ENCODE measurements at regions not wholly inside any gene's neighbourhood (a gene's known extent, or its start where the extent isn't known, plus 50 kb on each side); places are given as distances from the start of the nearest gene placed in this dataset.
"Not testable (repeated sequence)": the region's sequence is repeated elsewhere in the genome, so short reads cannot be mapped to it uniquely, and the experiment has no call there.

DNA sequence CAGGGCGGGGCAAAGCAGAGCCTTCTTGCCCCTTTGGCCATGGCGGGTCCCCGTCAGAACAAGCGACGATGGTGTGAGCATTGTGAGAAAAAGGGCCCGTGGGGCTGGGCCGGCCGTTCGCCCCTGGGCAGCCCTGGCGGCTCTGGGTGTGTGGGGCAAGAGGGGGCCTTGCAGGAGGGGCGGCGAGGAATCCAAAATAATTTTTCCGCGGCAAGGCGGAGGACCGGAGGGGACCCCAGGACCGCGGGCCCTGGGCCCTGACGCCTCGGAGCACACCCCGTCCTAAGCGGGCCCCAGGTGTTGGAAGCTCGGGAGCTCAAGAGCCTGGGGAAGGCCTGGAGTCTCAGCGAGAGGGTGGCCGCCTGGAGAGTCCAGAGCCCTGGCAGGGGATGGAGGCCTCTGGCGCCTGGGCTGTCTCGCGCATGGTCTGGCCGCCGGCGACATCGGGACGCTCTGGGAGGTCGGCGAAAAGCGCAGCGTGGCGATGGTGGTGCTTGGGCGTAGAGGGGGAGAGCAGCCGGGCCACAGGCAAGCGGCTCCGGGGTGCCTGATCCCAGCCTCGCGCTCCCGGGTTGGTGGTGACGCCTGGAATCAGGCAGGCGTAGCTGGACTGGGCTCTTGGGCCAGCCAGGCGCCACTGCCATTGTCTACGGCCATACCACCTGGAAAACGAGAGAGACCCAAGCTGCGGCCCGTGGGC, 1469.9 kb downstream of the FOXD4L5 start:
- CTCF ChIA-PET; ATAC-seq; H3K27ac ChIP-seq (ENCODE audit: low read depth, low read length); H4K20me1 ChIP-seq (ENCODE audit: insufficient read depth); H3K9me3 ChIP-seq (ENCODE audit: control insufficient read depth in 1 of 2, insufficient read depth in 1 of 2, low read depth in 1 of 2, low read length in 2 of 2); H3K79me2 ChIP-seq (ENCODE audit: insufficient read depth, low read length); H3K4me3 ChIP-seq (replicated peaks in 1 of 2; ENCODE audit: low read depth in 1 of 2, low read length in 2 of 2); intact Hi-C loops (cut with micrococcal nuclease); H2AFZ ChIP-seq (ENCODE audit: low read depth, low read length, poor library complexity, severe bottlenecking); POLR2A ChIA-PET; H3K4me2 ChIP-seq (ENCODE audit: low read length); H3K27me3 ChIP-seq (ENCODE audit: insufficient read depth, low read length); H3K4me1 ChIP-seq (ENCODE audit: control insufficient read depth in 1 of 2, insufficient read depth in 2 of 2, low read length in 2 of 2); H3K9ac ChIP-seq (ENCODE audit: low read length); H3K36me3 ChIP-seq (ENCODE audit: control insufficient read depth in 1 of 2, insufficient read depth in 2 of 2, low read length in 2 of 2); BruUV-seq (replicated peaks); H3K9me2 ChIP-seq (ENCODE audit: insufficient read depth); DNase-seq (ENCODE audit: low read depth, low spot score); RAD21 ChIA-PET (ENCODE audit: low non-redundant PET in 1 of 2, low total read pairs in 2 of 2, uncharacterized antibody in 2 of 2, unreplicated experiment in 2 of 2): not testable (repeated sequence)

DNA sequence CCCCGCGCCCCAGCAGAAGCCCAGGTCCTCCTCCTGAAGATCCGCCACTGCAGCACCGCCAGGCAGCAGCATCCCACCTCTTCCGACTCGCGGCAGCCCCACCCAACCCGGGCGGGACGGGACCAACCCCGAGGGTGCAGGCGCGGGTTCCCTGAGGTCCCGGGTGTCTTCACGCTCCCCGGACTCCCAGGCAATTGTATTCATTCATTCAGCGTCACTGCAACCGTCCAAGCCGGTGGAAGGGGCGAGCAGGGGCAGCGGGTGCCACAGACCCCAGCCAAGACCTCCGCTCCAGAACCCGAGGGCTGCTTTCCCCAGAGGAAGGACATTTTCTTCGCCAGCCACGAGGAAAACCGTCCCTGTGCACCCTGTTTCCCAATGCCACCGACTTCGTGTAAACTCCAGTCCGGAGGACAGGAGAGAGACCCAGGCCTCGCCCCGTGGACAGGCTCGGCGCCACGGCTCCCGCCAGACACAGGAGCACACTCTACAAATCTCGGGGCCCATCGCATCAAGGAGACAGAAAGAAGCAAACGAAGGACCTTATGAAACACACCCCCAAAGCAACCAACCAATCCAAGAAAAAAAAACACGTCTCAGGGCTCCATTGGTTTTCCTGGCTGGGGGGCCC, 1471.5 kb downstream of the FOXD4L5 start:
- CTCF ChIA-PET; H3K4me1 ChIP-seq (ENCODE audit: control insufficient read depth in 1 of 2, insufficient read depth in 2 of 2, low read length in 2 of 2); H3K9ac ChIP-seq (ENCODE audit: low read length); H3K79me2 ChIP-seq (ENCODE audit: insufficient read depth, low read length); BruUV-seq (replicated peaks); intact Hi-C loops (cut with micrococcal nuclease); H3K9me2 ChIP-seq (ENCODE audit: insufficient read depth); POLR2A ChIA-PET; H3K27ac ChIP-seq (ENCODE audit: low read depth, low read length); H3K27me3 ChIP-seq (ENCODE audit: insufficient read depth, low read length); H2AFZ ChIP-seq (ENCODE audit: low read depth, low read length, poor library complexity, severe bottlenecking); H3K9me3 ChIP-seq (ENCODE audit: control insufficient read depth in 1 of 2, insufficient read depth in 1 of 2, low read depth in 1 of 2, low read length in 2 of 2); RAD21 ChIA-PET (ENCODE audit: low non-redundant PET in 1 of 2, low total read pairs in 2 of 2, uncharacterized antibody in 2 of 2, unreplicated experiment in 2 of 2); ATAC-seq; H3K4me2 ChIP-seq (ENCODE audit: low read length); H4K20me1 ChIP-seq (ENCODE audit: insufficient read depth); DNase-seq (ENCODE audit: low read depth, low spot score); H3K36me3 ChIP-seq (ENCODE audit: control insufficient read depth in 1 of 2, insufficient read depth in 2 of 2, low read length in 2 of 2); H3K4me3 ChIP-seq (replicated peaks in 1 of 2; ENCODE audit: low read depth in 1 of 2, low read length in 2 of 2): not testable (repeated sequence)

GRCh38 chr9:63812822-63813221, 1472.2 kb downstream of the FOXD4L5 start:
- BruUV-seq (replicated peaks); RAD21 ChIA-PET (ENCODE audit: low non-redundant PET in 1 of 2, low total read pairs in 2 of 2, uncharacterized antibody in 2 of 2, unreplicated experiment in 2 of 2); intact Hi-C loops (cut with micrococcal nuclease); H3K4me3 ChIP-seq (replicated peaks in 1 of 2; ENCODE audit: low read depth in 1 of 2, low read length in 2 of 2); H3K4me1 ChIP-seq (ENCODE audit: control insufficient read depth in 1 of 2, insufficient read depth in 2 of 2, low read length in 2 of 2); POLR2A ChIA-PET; H3K79me2 ChIP-seq (ENCODE audit: insufficient read depth, low read length); H3K27me3 ChIP-seq (ENCODE audit: insufficient read depth, low read length); H3K36me3 ChIP-seq (ENCODE audit: control insufficient read depth in 1 of 2, insufficient read depth in 2 of 2, low read length in 2 of 2); H4K20me1 ChIP-seq (ENCODE audit: insufficient read depth); H3K9me3 ChIP-seq (ENCODE audit: control insufficient read depth in 1 of 2, insufficient read depth in 1 of 2, low read depth in 1 of 2, low read length in 2 of 2); H2AFZ ChIP-seq (ENCODE audit: low read depth, low read length, poor library complexity, severe bottlenecking); H3K9me2 ChIP-seq (ENCODE audit: insufficient read depth); H3K4me2 ChIP-seq (ENCODE audit: low read length); DNase-seq (ENCODE audit: low read depth, low spot score); H3K9ac ChIP-seq (ENCODE audit: low read length); H3K27ac ChIP-seq (ENCODE audit: low read depth, low read length); CTCF ChIA-PET: not testable (repeated sequence)
- peak; percentile 97 for ATAC-seq

GRCh38 chr9:63804205-63804604, 1480.8 kb downstream of the FOXD4L5 start:
- H3K27ac ChIP-seq (ENCODE audit: low read depth, low read length); CTCF ChIA-PET; ATAC-seq: not testable (repeated sequence)

More at GRCh38 chr9:63804205-63804604, 1480.8 kb downstream of the FOXD4L5 start:
- H3K9ac ChIP-seq (ENCODE audit: low read length); H3K4me2 ChIP-seq (ENCODE audit: low read length); H3K4me1 ChIP-seq (ENCODE audit: control insufficient read depth in 1 of 2, insufficient read depth in 2 of 2, low read length in 2 of 2); H2AFZ ChIP-seq (ENCODE audit: low read depth, low read length, poor library complexity, severe bottlenecking); H3K36me3 ChIP-seq (ENCODE audit: control insufficient read depth in 1 of 2, insufficient read depth in 2 of 2, low read length in 2 of 2); H3K4me3 ChIP-seq (replicated peaks in 1 of 2; ENCODE audit: low read depth in 1 of 2, low read length in 2 of 2); H3K27me3 ChIP-seq (ENCODE audit: insufficient read depth, low read length); RAD21 ChIA-PET (ENCODE audit: low non-redundant PET in 1 of 2, low total read pairs in 2 of 2, uncharacterized antibody in 2 of 2, unreplicated experiment in 2 of 2); POLR2A ChIA-PET; H3K9me3 ChIP-seq (ENCODE audit: control insufficient read depth in 1 of 2, insufficient read depth in 1 of 2, low read depth in 1 of 2, low read length in 2 of 2); BruUV-seq (replicated peaks); intact Hi-C loops (cut with micrococcal nuclease); H3K79me2 ChIP-seq (ENCODE audit: insufficient read depth, low read length); H3K9me2 ChIP-seq (ENCODE audit: insufficient read depth); DNase-seq (ENCODE audit: low read depth, low spot score); H4K20me1 ChIP-seq (ENCODE audit: insufficient read depth): not testable (repeated sequence)
